ENCODE measurements at regions not wholly inside any gene's neighbourhood (a gene's known extent, or its start where the extent isn't known, plus 50 kb on each side); places are given as distances from the start of the nearest gene placed in this dataset.

GRCh38 chr3:15942462-15942861 lies 144.7 kb upstream of the ANKRD28 start:
- H3K9me3 ChIP-seq, result no peaks in the 10 kb centered on the region
- H3K27ac ChIP-seq, result no peak overlapping the region
- no peaks in the 10 kb centered on the region for H3K27me3 ChIP-seq
- TF ChIP-seq CTCF (IDR thresholded peaks at IDR 0.05), result no peak
- DNase-seq (ENCODE audit: low spot score), result no peak
- H3K36me3 ChIP-seq, result no peaks in the 10 kb centered on the region
- no peaks in the 10 kb centered on the region for H3K4me1 ChIP-seq
- H3K4me3 ChIP-seq, result no peak overlapping the region

- Histone ChIP-seq H3K9me3 (no peaks in the 10 kb centered on the region), H3K4me1 (no peaks in the 10 kb centered on the region), H3K27ac (no peak overlapping the region), H3K36me3 (no peaks in the 10 kb centered on the region), H3K4me3 (no peak overlapping the region), H3K27me3 (no peaks in the 10 kb centered on the region)
- no peak for DNase-seq (ENCODE audit: low spot score)
- no peak for TF ChIP-seq CTCF (IDR thresholded peaks at IDR 0.05)
These were observed 145.2 kb upstream of the ANKRD28 start for GRCh38 chr3:15942936-15943335.

- Histone ChIP-seq H3K36me3 (no peaks in the 10 kb centered on the region), H3K27ac (no peak overlapping the region), H3K4me3 (no peak overlapping the region), H3K9me3 (no peaks in the 10 kb centered on the region), H3K27me3 (no peaks in the 10 kb centered on the region), H3K4me1 (no peaks in the 10 kb centered on the region)
- no peak for TF ChIP-seq CTCF (IDR thresholded peaks at IDR 0.05)
- DNase-seq (ENCODE audit: low spot score), result no peak
These were observed 150.6 kb upstream of the ANKRD28 start for GRCh38 chr3:15948388-15948787.

GRCh38 chr3:15952543-15953175 lies 154.9 kb upstream of the ANKRD28 start:
- DNase-seq (ENCODE audit: low spot score), result no peak
- no peak for TF ChIP-seq CTCF (IDR thresholded peaks at IDR 0.05)
- Histone ChIP-seq H3K27ac (no peak overlapping the region), H3K36me3 (no peaks in the 10 kb centered on the region), H3K4me1 (no peaks in the 10 kb centered on the region), H3K9me3 (no peaks in the 10 kb centered on the region), H3K27me3 (no peaks in the 10 kb centered on the region), H3K4me3 (no peak overlapping the region)

GRCh38 chr3:15953841-15954240 lies 156.1 kb upstream of the ANKRD28 start:
- peak in 1 of 2 donors; percentile 32 for TF ChIP-seq CTCF (IDR thresholded peaks at IDR 0.05)
- H3K27ac ChIP-seq, result no peak overlapping the region
- no peaks in the 10 kb centered on the region for H3K4me1 ChIP-seq
- no peak for DNase-seq (ENCODE audit: low spot score)
- no peaks in the 10 kb centered on the region for H3K9me3 ChIP-seq
- H3K36me3 ChIP-seq, result no peaks in the 10 kb centered on the region
- no peak overlapping the region for H3K4me3 ChIP-seq
- no peaks in the 10 kb centered on the region for H3K27me3 ChIP-seq

- Histone ChIP-seq H3K27ac (no peak overlapping the region), H3K27me3 (no peaks in the 10 kb centered on the region), H3K9me3 (no peaks in the 10 kb centered on the region), H3K4me3 (no peak overlapping the region), H3K36me3 (no peaks in the 10 kb centered on the region), H3K4me1 (no peaks in the 10 kb centered on the region)
- no peak for DNase-seq (ENCODE audit: low spot score)
- TF ChIP-seq CTCF (IDR thresholded peaks at IDR 0.05), result no peak
These were observed 158.2 kb upstream of the ANKRD28 start for GRCh38 chr3:15955968-15956367.

Data from right atrium auricular region (tissue), 2 donors.